Coronary artery (tissue), 2 donors: ENCODE measurements at regions not wholly inside any gene's neighbourhood (a gene's known extent, or its start where the extent isn't known, plus 50 kb on each side); places are given as distances from the start of the nearest gene placed in this dataset.

Source experiments
- DNase-seq: peaks from one replicate; pipeline ENCODE4 v3.0.0-alpha.2; 2017; ENCODE audit warnings: low spot score
- H3K27ac ChIP-seq, 2 donors: fragments of 200-600 bp; sonication (generic); one replicate each; pipeline ENCODE4 v1.5.1; 2016 to 2019
- H3K4me3 ChIP-seq: fragments of 200-600 bp; sonication (generic); 2 replicates; pipeline ENCODE4 v1.5.1; 2016; ENCODE audit warnings: mild to moderate bottlenecking, moderate library complexity
- CTCF ChIP-seq: fragments of 200-600 bp; sonication (generic); IDR thresholded peaks from one replicate; pipeline ENCODE4 v1.5.1; 2019; ENCODE audit warnings: antibody characterized with exemption

GRCh38 chr5:96584712-96585111, 77.5 kb upstream of the CAST start:
- H3K27ac ChIP-seq: no peak overlapping the region
- no peak for DNase-seq
- H3K4me3 ChIP-seq: no peak overlapping the region
- TF ChIP-seq CTCF: no peak

- TF ChIP-seq CTCF: no peak
- H3K4me3 ChIP-seq: no peak overlapping the region
- no peak overlapping the region for H3K27ac ChIP-seq
- DNase-seq: no peak
Measured at GRCh38 chr5:96588539-96588938, 73.6 kb upstream of the CAST start.

- no peak for TF ChIP-seq CTCF
- DNase-seq: no peak
- H3K27ac ChIP-seq: no peak overlapping the region
Measured at GRCh38 chr5:96590796-96591195, 71.4 kb upstream of the CAST start.

GRCh38 chr5:96595300-96596090, 66.7 kb upstream of the CAST start:
- Histone ChIP-seq H3K4me3 (no peak overlapping the region), H3K27ac (no peak overlapping the region)
- no peak for TF ChIP-seq CTCF
- DNase-seq: no peak

More at GRCh38 chr5:96590796-96591195, 71.4 kb upstream of the CAST start:
- no peak overlapping the region for H3K4me3 ChIP-seq

- TF ChIP-seq CTCF: no peak
- DNase-seq: no peak
- H3K4me3 ChIP-seq: no peak overlapping the region
Measured at GRCh38 chr5:96597438-96598020, 64.6 kb upstream of the CAST start.

GRCh38 chr5:96601200-96601599, 61.0 kb upstream of the CAST start:
- DNase-seq: no peak
- H3K27ac ChIP-seq: no peak overlapping the region
- H3K4me3 ChIP-seq: no peak overlapping the region
- TF ChIP-seq CTCF: no peak

More at GRCh38 chr5:96597438-96598020, 64.6 kb upstream of the CAST start:
- H3K27ac ChIP-seq: no peak overlapping the region
